ENCODE measurements at regions not wholly inside any gene's neighbourhood (a gene's known extent, or its start where the extent isn't known, plus 50 kb on each side); places are given as distances from the start of the nearest gene placed in this dataset.
A peak's percentile ranks its signal among the peaks of the same experiment; 100 is the strongest.

DNA sequence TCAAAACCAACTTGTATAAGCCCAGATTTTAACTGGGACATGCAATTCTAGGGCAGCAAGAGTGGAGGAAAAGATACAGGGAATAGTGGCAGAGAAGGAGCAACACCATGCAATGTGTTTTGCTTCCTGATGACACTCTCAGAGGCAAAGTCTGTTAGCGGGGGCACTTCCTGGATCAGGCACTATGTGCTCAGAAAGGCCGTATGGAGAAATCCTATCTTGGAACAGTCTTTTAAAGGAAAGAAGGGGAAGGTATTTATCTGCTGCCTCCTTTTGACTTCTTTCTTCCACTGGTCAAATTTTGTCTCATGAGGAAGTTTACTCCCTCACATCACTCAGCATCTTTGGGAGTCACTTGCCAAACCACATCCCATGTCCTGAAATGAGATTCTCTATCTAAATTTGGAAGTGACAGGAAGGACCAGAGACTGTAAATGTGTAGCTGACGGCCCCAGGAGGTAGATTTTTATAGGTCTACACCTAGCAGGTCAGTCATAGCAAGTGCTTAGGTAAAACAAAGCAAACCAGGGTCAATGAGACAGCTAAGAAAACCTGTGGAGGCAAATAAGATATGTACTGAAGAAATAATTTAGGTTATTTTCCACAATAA, 91.7 kb upstream of the ELOVL5 start:
- TF ChIP-seq POLR2AphosphoS5 (IDR thresholded peaks at IDR 0.05) = peak in 1 of 3 donors; percentile 35
- TF ChIP-seq POLR2A (IDR thresholded peaks at IDR 0.05) = no peak

Data from spleen (tissue), 3 donors.